Breast epithelium (tissue), 3 donors: ENCODE measurements at regions not wholly inside any gene's neighbourhood (a gene's known extent, or its start where the extent isn't known, plus 50 kb on each side); places are given as distances from the start of the nearest gene placed in this dataset.

ENCODE experiments used
- CTCF ChIP-seq, 3 donors: fragments of 450-650 bp; IDR thresholded peaks; one replicate each; pipeline ENCODE4 v1.5.1; 2016 to 2017; ENCODE audit warnings: antibody characterized with exemption in 3 of 3, mild to moderate bottlenecking in 3 of 3, moderate library complexity in 3 of 3
- POLR2AphosphoS5 ChIP-seq, 3 donors: sonication (generic); formaldehyde crosslinking; IDR thresholded peaks; one replicate each; pipeline ENCODE4 v1.6.1; 2017; ENCODE audit warnings: antibody characterized with exemption in 3 of 3

GRCh38 chr5:167514461-167514860 lies 777.0 kb upstream of the WWC1 start:
- no peak for TF ChIP-seq POLR2AphosphoS5 (IDR thresholded peaks at IDR 0.05)
- no peak for TF ChIP-seq CTCF (IDR thresholded peaks at IDR 0.05)
